Fibroblast of pulmonary artery (primary cell): ENCODE measurements at regions not wholly inside any gene's neighbourhood (a gene's known extent, or its start where the extent isn't known, plus 50 kb on each side); places are given as distances from the start of the nearest gene placed in this dataset.

Experiments used
- DNase-seq: peaks from one replicate; pipeline ENCODE4 v3.0.0-alpha.2; 2010; ENCODE audit warnings: low read depth
- H3K4me3 ChIP-seq: replicated peaks from 2 replicates; pipeline ENCODE4 v1.5.1; 2011; ENCODE audit warnings: low read depth, mild to moderate bottlenecking, control low read depth, low read length, moderate library complexity
- CTCF ChIP-seq: IDR thresholded peaks from 2 replicates; pipeline ENCODE4 v1.5.1; 2011; ENCODE audit warnings: mild to moderate bottlenecking, control low read depth, low read length, inconsistent platforms; ENCODE audit errors: missing control alignments

- DNase-seq, result no peak
- TF ChIP-seq CTCF, result no peak
- H3K4me3 ChIP-seq, result no peak overlapping the region
Observed at GRCh38 chr1:239799617-239800016, 292.1 kb upstream of the FMN2 start.

DNA sequence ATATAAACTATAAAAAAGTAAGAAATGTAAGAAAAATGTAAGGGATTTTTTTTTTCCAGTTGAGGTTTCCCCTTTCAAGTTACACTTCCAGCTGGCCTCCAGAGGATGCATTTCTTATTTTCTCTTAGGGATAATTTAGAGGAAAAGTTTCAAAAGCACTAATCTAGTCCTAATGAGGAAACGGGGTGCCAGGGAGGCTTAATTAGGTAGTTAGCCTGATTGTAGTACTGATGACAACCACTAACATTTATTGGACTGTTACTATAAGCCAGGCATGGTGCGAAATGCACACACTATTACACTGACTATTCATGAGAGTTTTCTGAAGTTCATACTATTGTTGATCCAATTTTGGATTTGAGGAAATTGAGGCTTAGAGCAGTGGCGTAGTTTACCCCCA lies 290.8 kb upstream of the FMN2 start:
- H3K4me3 ChIP-seq, result no peak overlapping the region
- no peak for TF ChIP-seq CTCF
- DNase-seq, result no peak

- H3K4me3 ChIP-seq, result no peak overlapping the region
- DNase-seq, result no peak
- no peak for TF ChIP-seq CTCF
Observed at GRCh38 chr1:239802275-239802674, 289.4 kb upstream of the FMN2 start.

GRCh38 chr1:239803781-239804180 lies 287.9 kb upstream of the FMN2 start:
- H3K4me3 ChIP-seq, result no peak overlapping the region
- no peak for TF ChIP-seq CTCF
- no peak for DNase-seq

- TF ChIP-seq CTCF, result no peak
- DNase-seq, result no peak
Observed at GRCh38 chr1:239804266-239804665, 287.4 kb upstream of the FMN2 start.

GRCh38 chr1:239805042-239805441 lies 286.6 kb upstream of the FMN2 start:
- TF ChIP-seq CTCF, result no peak
- H3K4me3 ChIP-seq, result no peak overlapping the region
- DNase-seq, result no peak

More at GRCh38 chr1:239804266-239804665, 287.4 kb upstream of the FMN2 start:
- no peak overlapping the region for H3K4me3 ChIP-seq

- no peak for TF ChIP-seq CTCF
- no peak for DNase-seq
- no peak overlapping the region for H3K4me3 ChIP-seq
Observed at GRCh38 chr1:239805851-239806772, 285.6 kb upstream of the FMN2 start.
